GM18870 (cell line): ENCODE measurements at regions not wholly inside any gene's neighbourhood (a gene's known extent, or its start where the extent isn't known, plus 50 kb on each side); places are given as distances from the start of the nearest gene placed in this dataset.

Experiments used
- ATAC-seq: cut with Tn5 transposase; IDR thresholded peaks from one replicate; pipeline ENCODE4 v1.9.1; 2021; ENCODE audit warnings: moderate library complexity; ENCODE audit not compliant: unreplicated experiment

GRCh38 chr2:118525346-118525745, 322.1 kb downstream of the EN1 start:
- ATAC-seq, result no peak

- no peak for ATAC-seq
Observed at GRCh38 chr2:118524911-118525310, 322.5 kb downstream of the EN1 start.

- no peak for ATAC-seq
Observed at GRCh38 chr2:118523761-118524160, 323.7 kb downstream of the EN1 start.

GRCh38 chr2:118521960-118522359, 325.5 kb downstream of the EN1 start:
- no peak for ATAC-seq

- no peak for ATAC-seq
Observed at GRCh38 chr2:118521272-118521671, 326.2 kb downstream of the EN1 start.

GRCh38 chr2:118520246-118520645, 327.2 kb downstream of the EN1 start:
- no peak for ATAC-seq

GRCh38 chr2:118519511-118519910, 327.9 kb downstream of the EN1 start:
- ATAC-seq, result no peak

- no peak for ATAC-seq
Observed at GRCh38 chr2:118510807-118511206, 336.6 kb downstream of the EN1 start.

GRCh38 chr2:118509319-118510004, 338.0 kb downstream of the EN1 start:
- no peak for ATAC-seq

GRCh38 chr2:118508282-118508681, 339.2 kb downstream of the EN1 start:
- ATAC-seq, result no peak

GRCh38 chr2:118505436-118505835, 342.0 kb downstream of the EN1 start:
- ATAC-seq, result no peak

GRCh38 chr2:118502106-118502505, 345.3 kb downstream of the EN1 start:
- ATAC-seq, result no peak

GRCh38 chr2:118498943-118499342, 348.5 kb downstream of the EN1 start:
- ATAC-seq, result no peak

- no peak for ATAC-seq
Observed at GRCh38 chr2:118496870-118497611, 350.4 kb downstream of the EN1 start.

GRCh38 chr2:118496467-118496866, 351.0 kb downstream of the EN1 start:
- ATAC-seq, result no peak

- ATAC-seq, result no peak
Observed at GRCh38 chr2:118495290-118495689, 352.2 kb downstream of the EN1 start.

- ATAC-seq, result no peak
Observed at GRCh38 chr2:118493213-118493612, 354.2 kb downstream of the EN1 start.

GRCh38 chr2:118492335-118492734, 355.1 kb downstream of the EN1 start:
- no peak for ATAC-seq

- ATAC-seq, result no peak
Observed at GRCh38 chr2:118490330-118490729, 357.1 kb downstream of the EN1 start.

GRCh38 chr2:118489712-118490299, 357.6 kb downstream of the EN1 start:
- ATAC-seq, result no peak

- ATAC-seq, result no peak
Observed at GRCh38 chr2:118481299-118481698, 366.1 kb downstream of the EN1 start.

- ATAC-seq, result no peak
Observed at GRCh38 chr2:118479020-118479419, 368.4 kb downstream of the EN1 start.
